ENCODE measurements at regions not wholly inside any gene's neighbourhood (a gene's known extent, or its start where the extent isn't known, plus 50 kb on each side); places are given as distances from the start of the nearest gene placed in this dataset.
"Not testable (repeated sequence)": the region's sequence is repeated elsewhere in the genome, so short reads cannot be mapped to it uniquely, and the experiment has no call there.

DNA sequence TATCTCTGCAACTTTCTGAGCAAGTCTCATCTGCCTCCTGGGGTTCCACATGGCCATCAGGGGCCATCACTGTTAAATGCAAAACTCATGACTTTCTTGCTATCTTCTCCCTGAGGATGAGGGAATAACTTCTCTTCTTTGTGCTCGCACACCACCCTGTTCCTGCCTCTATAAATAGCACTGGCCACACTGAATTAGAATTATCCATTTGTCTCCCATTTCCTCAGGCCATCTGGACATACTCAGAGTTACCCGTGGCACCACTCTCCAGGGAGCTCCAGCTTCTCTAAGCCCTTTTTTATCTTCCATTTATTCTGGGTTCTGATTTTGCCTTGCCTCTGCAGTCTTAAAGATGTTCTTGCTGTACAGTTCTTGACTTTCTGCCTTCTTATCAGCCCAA, 72.8 kb upstream of the ECI2 start:
- no peak for TF ChIP-seq EZH2 (IDR thresholded peaks at IDR 0.05)
- no peak for TF ChIP-seq POLR2AphosphoS5 (IDR thresholded peaks at IDR 0.05; ENCODE audit: borderline replicate concordance, low read depth, low read length)
- no peak for TF ChIP-seq FOXP2 (optimal IDR thresholded peaks at IDR 0.05; ENCODE audit: control extremely low read depth, extremely low read length, insufficient read depth)

DNA sequence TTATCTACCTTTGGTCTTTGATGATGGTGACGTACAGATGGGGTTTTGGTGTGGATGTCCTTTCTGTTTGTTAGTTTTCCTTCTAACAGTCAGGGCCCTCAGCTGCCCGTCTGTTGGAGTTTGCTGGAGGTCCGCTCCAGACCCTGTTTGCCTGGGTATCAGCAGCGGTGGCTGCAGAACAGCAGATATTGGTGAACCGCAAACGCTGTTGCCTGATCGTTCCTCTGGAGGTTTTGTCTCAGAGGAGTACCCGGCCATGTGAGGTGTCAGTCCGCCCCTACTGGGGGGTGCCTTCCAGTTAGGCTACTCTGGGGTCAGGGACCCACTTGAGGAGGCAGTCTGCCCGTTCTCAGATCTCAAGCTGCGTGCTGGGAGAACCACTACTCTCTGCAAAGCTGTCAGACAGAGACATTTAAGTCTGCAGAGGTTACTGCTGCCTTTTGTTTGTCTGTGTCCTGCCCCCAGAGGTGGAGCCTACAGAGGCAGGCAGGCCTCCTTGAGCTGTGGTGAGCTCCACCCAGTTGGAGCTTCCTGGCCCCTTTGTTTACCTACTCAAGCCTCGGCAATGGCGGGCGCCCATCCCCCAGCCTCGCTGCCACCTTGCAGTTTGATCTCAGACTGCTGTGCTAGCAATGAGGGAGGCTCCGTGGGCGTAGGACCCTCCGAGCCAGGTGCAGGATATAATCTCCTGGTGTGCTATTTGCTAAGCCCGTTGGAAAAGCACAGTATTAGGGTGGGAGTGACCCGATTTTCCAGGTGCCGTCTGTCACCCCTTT, 68.5 kb upstream of the ECI2 start:
- not testable (repeated sequence) for H3K4me3 ChIP-seq; H3K9me3 ChIP-seq (ENCODE audit: low read depth, low read length); H3K27ac ChIP-seq; H3K9ac ChIP-seq (ENCODE audit: insufficient read length); DNase-seq (ENCODE audit: low read depth, low spot score); H3K36me3 ChIP-seq (ENCODE audit: insufficient read depth, low read length)

More for the DNA sequence above, 72.8 kb upstream of the ECI2 start:
- H3K9me3 ChIP-seq (ENCODE audit: low read depth, low read length): no peaks in the 10 kb centered on the region
- no peaks in the 10 kb centered on the region for H3K36me3 ChIP-seq (ENCODE audit: insufficient read depth, low read length)
- no peak overlapping the region for H3K27ac ChIP-seq
- H3K4me3 ChIP-seq: no peak overlapping the region
- no peak for DNase-seq (ENCODE audit: low read depth, low spot score)
- no peak overlapping the region for H3K9ac ChIP-seq (ENCODE audit: insufficient read length)

DNA sequence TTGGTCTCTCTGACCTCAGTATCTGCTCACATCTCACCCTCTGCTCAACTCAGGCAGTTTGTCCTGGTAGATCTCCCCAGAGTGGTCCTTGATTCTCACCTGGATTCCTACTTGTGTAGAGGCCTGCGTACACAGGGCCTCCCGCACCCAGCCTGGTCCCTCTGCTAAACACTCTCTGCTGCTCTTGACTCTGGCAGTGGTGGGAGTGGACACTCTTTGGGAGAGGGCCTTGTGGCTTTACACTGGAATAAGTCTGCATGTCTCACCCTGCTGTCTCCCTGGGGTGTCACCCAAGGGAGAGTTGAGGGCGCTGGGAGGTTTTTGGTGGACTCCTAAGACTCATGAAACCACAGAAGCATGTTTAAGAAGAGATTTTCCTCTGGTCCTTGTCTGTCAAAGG, 57.3 kb upstream of the ECI2 start:
- TF ChIP-seq FOXP2 (optimal IDR thresholded peaks at IDR 0.05; ENCODE audit: control extremely low read depth, extremely low read length, insufficient read depth) (no peak), EZH2 (IDR thresholded peaks at IDR 0.05) (no peak), POLR2AphosphoS5 (IDR thresholded peaks at IDR 0.05; ENCODE audit: borderline replicate concordance, low read depth, low read length) (no peak)
- Histone ChIP-seq H3K27ac (no peak overlapping the region), H3K4me3 (no peak overlapping the region), H3K9me3 (ENCODE audit: low read depth, low read length) (no peaks in the 10 kb centered on the region), H3K9ac (ENCODE audit: insufficient read length) (no peak overlapping the region), H3K36me3 (ENCODE audit: insufficient read depth, low read length) (no peaks in the 10 kb centered on the region)
- DNase-seq (ENCODE audit: low read depth, low spot score): no peak

DNA sequence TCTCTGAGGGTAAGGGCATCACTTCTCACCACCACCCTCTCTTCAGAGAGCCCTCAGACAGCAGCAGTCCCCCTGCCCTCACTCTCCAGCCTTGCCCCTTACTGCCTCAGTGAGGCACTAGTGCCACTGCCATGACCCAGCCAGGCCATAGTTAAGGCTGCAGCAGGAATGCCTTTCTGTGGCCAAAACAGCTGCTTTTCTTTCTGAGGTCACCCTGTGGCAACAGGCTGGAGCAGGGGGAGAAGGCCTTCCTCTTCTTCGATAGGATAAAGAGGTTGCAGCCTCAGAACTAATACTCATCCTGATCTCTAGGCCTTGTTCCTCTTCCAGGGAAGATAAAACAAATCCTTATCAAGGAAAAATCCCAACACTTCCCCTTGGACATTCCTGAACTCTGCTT, 56.8 kb upstream of the ECI2 start:
- Histone ChIP-seq H3K27ac (no peak overlapping the region), H3K4me3 (no peak overlapping the region), H3K9ac (ENCODE audit: insufficient read length) (no peak overlapping the region), H3K36me3 (ENCODE audit: insufficient read depth, low read length) (no peaks in the 10 kb centered on the region), H3K9me3 (ENCODE audit: low read depth, low read length) (no peaks in the 10 kb centered on the region)
- DNase-seq (ENCODE audit: low read depth, low spot score): no peak
- no peak for TF ChIP-seq POLR2AphosphoS5 (IDR thresholded peaks at IDR 0.05; ENCODE audit: borderline replicate concordance, low read depth, low read length)
- no peak for TF ChIP-seq EZH2 (IDR thresholded peaks at IDR 0.05)
- TF ChIP-seq FOXP2 (optimal IDR thresholded peaks at IDR 0.05; ENCODE audit: control extremely low read depth, extremely low read length, insufficient read depth): no peak

DNA sequence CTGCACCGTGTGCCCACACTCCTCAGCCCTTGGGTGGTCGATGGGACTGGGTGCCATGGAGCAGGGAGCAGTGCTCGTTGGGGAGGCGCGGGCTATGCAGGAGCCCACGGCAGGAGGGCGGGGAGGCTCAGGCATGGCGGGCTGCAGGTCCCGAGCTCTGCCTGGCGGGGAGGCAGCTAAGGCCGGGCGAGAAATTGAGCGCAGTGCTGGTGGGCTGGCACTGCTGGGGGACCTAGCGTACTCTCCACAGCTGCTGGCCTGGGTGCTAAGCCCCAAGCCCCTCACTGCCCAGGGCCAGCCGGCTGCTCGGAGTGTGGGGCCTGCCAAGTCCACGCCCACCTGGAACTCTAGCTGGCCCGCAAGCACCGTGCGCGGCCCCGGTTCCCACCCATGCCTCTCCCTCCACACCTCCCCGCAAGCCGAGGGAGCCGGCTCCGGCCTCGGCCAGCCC, 55.9 kb upstream of the ECI2 start:
- H3K9me3 ChIP-seq (ENCODE audit: low read depth, low read length): no peaks in the 10 kb centered on the region
- TF ChIP-seq EZH2 (IDR thresholded peaks at IDR 0.05): no peak
- no peak for TF ChIP-seq POLR2AphosphoS5 (IDR thresholded peaks at IDR 0.05; ENCODE audit: borderline replicate concordance, low read depth, low read length)
- no peak for TF ChIP-seq FOXP2 (optimal IDR thresholded peaks at IDR 0.05; ENCODE audit: control extremely low read depth, extremely low read length, insufficient read depth)
- no peak for DNase-seq (ENCODE audit: low read depth, low spot score)
- no peak overlapping the region for H3K4me3 ChIP-seq
- no peak overlapping the region for H3K9ac ChIP-seq (ENCODE audit: insufficient read length)
- no peaks in the 10 kb centered on the region for H3K36me3 ChIP-seq (ENCODE audit: insufficient read depth, low read length)
- no peak overlapping the region for H3K27ac ChIP-seq

DNA sequence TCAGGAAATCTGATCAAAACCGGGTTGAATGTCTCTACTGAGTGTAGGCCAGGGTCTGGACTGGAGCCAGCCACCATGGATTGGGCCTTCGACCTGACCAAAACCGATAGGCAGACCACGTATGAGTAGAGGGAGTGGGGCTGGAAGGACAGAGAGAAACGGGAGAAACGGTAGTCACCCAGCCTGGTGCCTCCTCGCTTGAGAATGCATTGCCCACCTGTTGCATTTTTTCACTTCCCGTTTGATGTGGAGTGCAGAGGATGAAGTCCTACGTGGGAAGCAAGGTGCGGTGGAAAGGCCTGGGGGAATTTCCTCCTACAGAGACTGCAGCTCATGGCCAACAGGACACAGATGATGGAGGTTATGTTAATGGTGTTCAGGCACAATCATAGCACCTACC, 53.9 kb upstream of the ECI2 start:
- Histone ChIP-seq H3K9me3 (ENCODE audit: low read depth, low read length) (no peaks in the 10 kb centered on the region), H3K4me3 (no peak overlapping the region), H3K9ac (ENCODE audit: insufficient read length) (no peak overlapping the region), H3K27ac (no peak overlapping the region), H3K36me3 (ENCODE audit: insufficient read depth, low read length) (no peaks in the 10 kb centered on the region)
- no peak for DNase-seq (ENCODE audit: low read depth, low spot score)
- no peak for TF ChIP-seq FOXP2 (optimal IDR thresholded peaks at IDR 0.05; ENCODE audit: control extremely low read depth, extremely low read length, insufficient read depth)
- TF ChIP-seq POLR2AphosphoS5 (IDR thresholded peaks at IDR 0.05; ENCODE audit: borderline replicate concordance, low read depth, low read length): no peak
- no peak for TF ChIP-seq EZH2 (IDR thresholded peaks at IDR 0.05)

DNA sequence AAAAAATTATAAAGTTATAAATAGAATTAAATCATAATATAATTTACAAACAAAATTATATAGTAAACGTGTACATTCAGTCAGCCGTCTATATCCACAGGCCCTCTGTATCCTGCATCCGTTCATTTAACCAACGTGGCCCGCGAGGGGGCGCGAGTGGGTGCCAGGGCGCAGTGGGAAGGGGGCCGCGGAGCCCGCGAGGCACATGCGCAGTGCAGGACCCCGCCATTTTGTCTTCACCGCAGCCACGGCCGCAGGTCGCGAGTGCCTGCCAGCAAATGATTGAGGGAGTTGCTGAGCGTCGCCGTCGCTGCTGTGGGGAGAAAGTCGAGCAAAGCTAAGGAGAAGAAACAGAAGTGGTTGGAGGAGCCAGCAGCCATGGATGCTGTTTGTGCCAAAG, 53.4 kb upstream of the ECI2 start:
- H3K9me3 ChIP-seq (ENCODE audit: low read depth, low read length): no peaks in the 10 kb centered on the region
- no peaks in the 10 kb centered on the region for H3K36me3 ChIP-seq (ENCODE audit: insufficient read depth, low read length)
- no peak overlapping the region for H3K9ac ChIP-seq (ENCODE audit: insufficient read length)
- no peak for DNase-seq (ENCODE audit: low read depth, low spot score)
- no peak overlapping the region for H3K27ac ChIP-seq
- no peak overlapping the region for H3K4me3 ChIP-seq
- no peak for TF ChIP-seq EZH2 (IDR thresholded peaks at IDR 0.05)
- no peak for TF ChIP-seq FOXP2 (optimal IDR thresholded peaks at IDR 0.05; ENCODE audit: control extremely low read depth, extremely low read length, insufficient read depth)
- TF ChIP-seq POLR2AphosphoS5 (IDR thresholded peaks at IDR 0.05; ENCODE audit: borderline replicate concordance, low read depth, low read length): no peak

DNA sequence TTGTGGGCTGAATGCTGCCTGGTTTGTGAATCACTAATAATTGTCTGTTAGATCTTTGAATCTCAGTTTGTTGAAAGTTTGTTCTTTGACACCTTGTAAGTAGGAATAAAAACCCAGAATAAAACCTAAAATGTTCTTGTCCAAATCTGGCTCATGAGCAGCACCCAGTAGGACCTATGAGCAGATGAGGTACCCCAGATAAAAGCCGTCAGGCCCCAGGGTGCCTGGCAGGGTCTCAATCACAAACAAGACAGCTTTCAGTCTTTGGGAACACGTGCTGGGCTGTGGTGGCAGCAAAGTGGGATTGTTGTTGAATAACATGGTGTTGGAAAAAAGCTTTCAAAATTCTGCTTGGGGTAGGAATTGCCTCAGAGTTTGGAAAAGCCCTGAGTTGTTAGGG, 52.1 kb upstream of the ECI2 start:
- Histone ChIP-seq H3K4me3 (no peak overlapping the region), H3K9me3 (ENCODE audit: low read depth, low read length) (no peaks in the 10 kb centered on the region), H3K27ac (no peak overlapping the region), H3K36me3 (ENCODE audit: insufficient read depth, low read length) (no peaks in the 10 kb centered on the region), H3K9ac (ENCODE audit: insufficient read length) (no peak overlapping the region)
- no peak for DNase-seq (ENCODE audit: low read depth, low spot score)
- no peak for TF ChIP-seq EZH2 (IDR thresholded peaks at IDR 0.05)
- TF ChIP-seq FOXP2 (optimal IDR thresholded peaks at IDR 0.05; ENCODE audit: control extremely low read depth, extremely low read length, insufficient read depth): no peak
- no peak for TF ChIP-seq POLR2AphosphoS5 (IDR thresholded peaks at IDR 0.05; ENCODE audit: borderline replicate concordance, low read depth, low read length)

DNA sequence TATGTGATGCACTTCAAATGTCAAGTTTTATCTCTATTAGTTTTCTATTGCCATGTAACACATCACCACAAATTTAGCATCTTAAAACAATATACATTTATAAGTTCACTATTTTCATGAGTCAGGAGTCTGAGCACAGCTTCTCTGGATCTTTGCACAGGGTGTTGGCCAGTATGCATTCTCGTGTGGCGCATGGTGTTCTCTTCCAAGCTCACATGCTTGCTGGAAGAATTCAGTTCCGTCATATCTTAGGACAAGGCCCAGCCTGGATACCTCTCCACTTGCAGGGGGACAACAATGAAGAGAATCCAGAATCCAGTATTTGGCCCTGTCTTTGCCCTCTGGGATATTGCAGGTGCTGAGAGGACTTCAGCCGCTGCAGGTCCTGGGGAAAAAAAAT, 51.0 kb upstream of the ECI2 start:
- no peak overlapping the region for H3K4me3 ChIP-seq
- no peak overlapping the region for H3K9ac ChIP-seq (ENCODE audit: insufficient read length)
- no peaks in the 10 kb centered on the region for H3K9me3 ChIP-seq (ENCODE audit: low read depth, low read length)
- no peak for TF ChIP-seq FOXP2 (optimal IDR thresholded peaks at IDR 0.05; ENCODE audit: control extremely low read depth, extremely low read length, insufficient read depth)
- TF ChIP-seq EZH2 (IDR thresholded peaks at IDR 0.05): no peak
- no peak for TF ChIP-seq POLR2AphosphoS5 (IDR thresholded peaks at IDR 0.05; ENCODE audit: borderline replicate concordance, low read depth, low read length)
- no peaks in the 10 kb centered on the region for H3K36me3 ChIP-seq (ENCODE audit: insufficient read depth, low read length)
- no peak overlapping the region for H3K27ac ChIP-seq
- DNase-seq (ENCODE audit: low read depth, low spot score): no peak

All from SK-N-MC (cell line).